ENCODE measurements at regions not wholly inside any gene's neighbourhood (a gene's known extent, or its start where the extent isn't known, plus 50 kb on each side); places are given as distances from the start of the nearest gene placed in this dataset.

DNA sequence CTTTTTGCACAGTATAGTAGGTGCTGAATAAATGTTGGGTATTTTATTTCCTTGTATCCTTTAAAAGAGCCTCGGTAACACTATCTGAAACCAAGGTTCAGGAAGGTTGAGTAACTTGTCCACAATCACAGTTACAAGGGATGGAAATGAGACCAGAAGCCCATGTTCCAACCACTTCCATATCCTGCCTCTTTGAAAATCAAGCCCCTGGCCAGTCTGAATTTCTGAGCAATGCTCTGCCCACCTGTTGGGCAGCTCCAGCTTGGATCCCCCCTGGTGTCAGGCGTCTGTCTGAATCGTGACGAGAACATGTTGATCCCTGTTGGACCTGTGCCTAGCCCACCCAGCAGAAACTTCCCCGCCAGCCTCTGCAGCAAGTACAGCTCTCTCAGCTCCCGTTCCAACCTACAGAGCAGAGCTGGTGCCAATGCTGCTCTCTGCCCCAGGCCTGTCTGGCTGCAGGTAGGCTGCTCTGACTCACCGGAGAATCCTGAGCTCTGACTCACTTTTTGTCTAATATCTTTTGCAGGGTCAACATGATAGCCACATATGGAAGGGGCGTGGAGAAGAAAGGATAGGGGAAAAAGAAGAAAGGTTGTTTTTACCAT lies 595.5 kb downstream of the INHBA start:
- TF ChIP-seq, protein P1, sequence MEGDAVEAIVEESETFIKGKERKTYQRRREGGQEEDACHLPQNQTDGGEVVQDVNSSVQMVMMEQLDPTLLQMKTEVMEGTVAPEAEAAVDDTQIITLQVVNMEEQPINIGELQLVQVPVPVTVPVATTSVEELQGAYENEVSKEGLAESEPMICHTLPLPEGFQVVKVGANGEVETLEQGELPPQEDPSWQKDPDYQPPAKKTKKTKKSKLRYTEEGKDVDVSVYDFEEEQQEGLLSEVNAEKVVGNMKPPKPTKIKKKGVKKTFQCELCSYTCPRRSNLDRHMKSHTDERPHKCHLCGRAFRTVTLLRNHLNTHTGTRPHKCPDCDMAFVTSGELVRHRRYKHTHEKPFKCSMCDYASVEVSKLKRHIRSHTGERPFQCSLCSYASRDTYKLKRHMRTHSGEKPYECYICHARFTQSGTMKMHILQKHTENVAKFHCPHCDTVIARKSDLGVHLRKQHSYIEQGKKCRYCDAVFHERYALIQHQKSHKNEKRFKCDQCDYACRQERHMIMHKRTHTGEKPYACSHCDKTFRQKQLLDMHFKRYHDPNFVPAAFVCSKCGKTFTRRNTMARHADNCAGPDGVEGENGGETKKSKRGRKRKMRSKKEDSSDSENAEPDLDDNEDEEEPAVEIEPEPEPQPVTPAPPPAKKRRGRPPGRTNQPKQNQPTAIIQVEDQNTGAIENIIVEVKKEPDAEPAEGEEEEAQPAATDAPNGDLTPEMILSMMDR (IDR thresholded peaks at IDR 0.05; ENCODE audit: extremely low read depth, insufficient read depth, missing control alignments) = no peak
- no peak for DNase-seq (ENCODE audit: low spot score)
- in situ Hi-C loops (cut with MboI; ENCODE audit: low pct_unique_long_range_greater_than_20kb, low sequenced_read_pairs, unreplicated experiment) = no loop called here

- DNase-seq (ENCODE audit: low spot score) = no peak
- TF ChIP-seq, protein P1 (IDR thresholded peaks at IDR 0.05; ENCODE audit: extremely low read depth, insufficient read depth, missing control alignments) = no peak
- in situ Hi-C loops (cut with MboI; ENCODE audit: low pct_unique_long_range_greater_than_20kb, low sequenced_read_pairs, unreplicated experiment) = no loop called here
Observed at GRCh38 chr7:41104631-41105030, 598.3 kb downstream of the INHBA start.

GRCh38 chr7:41103331-41103730 lies 599.6 kb downstream of the INHBA start:
- TF ChIP-seq, protein P1 (IDR thresholded peaks at IDR 0.05; ENCODE audit: extremely low read depth, insufficient read depth, missing control alignments) = no peak
- in situ Hi-C loops (cut with MboI; ENCODE audit: low pct_unique_long_range_greater_than_20kb, low sequenced_read_pairs, unreplicated experiment) = no loop called here
- no peak for DNase-seq (ENCODE audit: low spot score)

DNA sequence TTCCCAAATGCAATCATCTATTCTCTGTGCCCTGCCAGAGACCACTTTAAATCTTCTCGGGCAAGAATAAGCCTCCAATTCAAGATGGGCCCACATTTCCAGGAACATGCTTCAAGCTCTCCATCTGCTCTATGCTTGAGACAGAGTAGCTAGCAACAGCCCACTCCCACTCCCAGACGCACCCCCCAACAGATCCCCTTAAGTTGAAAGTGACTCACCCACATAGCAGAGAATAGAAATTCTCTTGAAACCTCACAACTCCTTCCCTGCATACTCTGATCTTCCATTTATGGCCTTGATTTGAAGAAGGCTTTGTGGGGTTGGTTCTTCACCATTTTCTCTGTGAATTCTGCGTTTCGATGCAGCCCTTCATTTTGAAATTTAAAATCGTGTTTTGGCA lies 604.0 kb downstream of the INHBA start:
- DNase-seq (ENCODE audit: low spot score) = no peak
- in situ Hi-C loops (cut with MboI; ENCODE audit: low pct_unique_long_range_greater_than_20kb, low sequenced_read_pairs, unreplicated experiment) = no loop called here
- TF ChIP-seq, protein P1 (IDR thresholded peaks at IDR 0.05; ENCODE audit: extremely low read depth, insufficient read depth, missing control alignments) = no peak

DNA sequence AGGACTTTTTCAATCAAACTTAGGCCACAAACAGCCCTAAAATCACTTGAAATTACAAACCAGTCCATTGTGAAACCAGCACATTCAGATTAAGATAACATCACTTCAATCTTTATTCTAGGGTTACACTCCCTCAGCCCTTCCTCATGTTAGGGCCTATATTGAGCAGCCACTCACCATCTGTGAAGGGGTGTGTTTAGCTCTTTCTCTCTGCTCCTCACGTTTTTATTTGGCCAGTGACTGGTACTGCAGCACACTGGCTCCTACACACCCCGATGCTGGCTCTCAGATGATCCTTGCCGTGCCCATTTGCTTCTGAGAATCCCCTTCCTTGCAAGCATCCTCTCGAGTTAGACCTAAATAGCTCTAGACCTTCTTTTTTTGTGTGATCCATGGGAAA lies 604.5 kb downstream of the INHBA start:
- no peak for DNase-seq (ENCODE audit: low spot score)
- in situ Hi-C loops (cut with MboI; ENCODE audit: low pct_unique_long_range_greater_than_20kb, low sequenced_read_pairs, unreplicated experiment) = no loop called here
- TF ChIP-seq, protein P1 (IDR thresholded peaks at IDR 0.05; ENCODE audit: extremely low read depth, insufficient read depth, missing control alignments) = no peak

DNA sequence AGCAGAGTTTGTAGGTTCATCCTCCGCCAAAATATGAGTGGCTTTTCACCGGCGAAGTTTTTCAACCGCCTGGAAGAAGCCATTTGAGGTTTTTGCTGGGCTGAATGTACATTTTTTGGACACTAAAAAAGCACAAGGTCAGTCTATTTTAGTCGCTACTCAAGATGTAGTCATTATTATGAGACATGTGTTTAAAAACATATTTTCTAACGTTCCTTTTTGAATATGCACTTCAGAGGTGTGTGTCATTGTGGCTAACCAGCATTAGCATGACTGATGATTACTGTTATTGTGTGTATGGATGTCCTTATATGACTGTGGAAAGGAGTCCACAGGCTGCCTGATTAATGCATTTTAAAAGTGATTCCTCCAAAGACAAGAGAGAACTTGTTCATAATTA lies 605.4 kb downstream of the INHBA start:
- no peak for DNase-seq (ENCODE audit: low spot score)
- TF ChIP-seq, protein P1 (IDR thresholded peaks at IDR 0.05; ENCODE audit: extremely low read depth, insufficient read depth, missing control alignments) = no peak
- in situ Hi-C loops (cut with MboI; ENCODE audit: low pct_unique_long_range_greater_than_20kb, low sequenced_read_pairs, unreplicated experiment) = no loop called here
